GM12878 (cell line): ENCODE measurements at regions not wholly inside any gene's neighbourhood (a gene's known extent, or its start where the extent isn't known, plus 50 kb on each side); places are given as distances from the start of the nearest gene placed in this dataset.

ENCODE experiments used
- ATAC-seq: fragments of 200-7000 bp; cut with Tn5 transposase; 3 replicates; pipeline ENCODE4 v1.9.1; 2020; ENCODE audit warnings: mild to moderate bottlenecking, moderate library complexity
- BruUV-seq: library from RNA; stranded (reverse); fragments of 400-500 nt; replicated peaks from 2 replicates; lab custom pipeline; 2021; lab: Mats Ljungman, UMichigan
- CTCF ChIA-PET: fragments of 300-600 bp; sonication (Branson Sonifier 250); formaldehyde crosslinking; extraction: SDS; loops from one replicate; lab custom pipeline; 2021; ENCODE audit warnings: inconsistent platforms; lab: Yijun Ruan, JAX
- POLR2A ChIA-PET: fragments of 350-600 bp; formaldehyde crosslinking; extraction: SDS; loops from one replicate; lab custom pipeline; 2021; ENCODE audit warnings: inconsistent platforms; lab: Charles Lee
- RAD21 ChIA-PET: fragments of 300-600 bp; sonication (Branson Sonifier 250); formaldehyde crosslinking; loops from one replicate; lab custom pipeline; 2023; ENCODE audit warnings: antibody characterized with exemption; ENCODE audit not compliant: unreplicated experiment; lab: Charles Lee
- SMC1A ChIA-PET: fragments of 300-600 bp; sonication (Branson Sonifier 250); formaldehyde crosslinking; loops from one replicate; lab custom pipeline; 2023; ENCODE audit not compliant: unreplicated experiment, uncharacterized antibody; lab: Charles Lee
- DNase-seq: peaks from one replicate; pipeline ENCODE4 v3.0.0-alpha.2; 2011; ENCODE audit warnings: low read depth, low spot score
- FAIRE-seq: peaks from 3 replicates; lab custom pipeline; 2011; peaks lifted over from hg19 to GRCh38; lab: Jason Lieb, UNC
- H2AFZ ChIP-seq: 2 replicates; pipeline ENCODE4 v1.6.0; 2011; ENCODE audit warnings: low read depth, low read length, control low read depth; ENCODE audit not compliant: control insufficient read depth
- H3K27ac ChIP-seq: 2 replicates; pipeline ENCODE4 v1.5.1; 2011; ENCODE audit warnings: control low read depth; ENCODE audit not compliant: control insufficient read depth, insufficient read depth
- H3K27me3 ChIP-seq, 2 experiments: replicated peaks in 1 of 2; 2 replicates each; pipeline versions ENCODE4 v1.6.0 to v1.6.1; 2011; ENCODE audit warnings: low read length in 1 of 2; ENCODE audit not compliant: control insufficient read depth in 2 of 2, insufficient read depth in 2 of 2
- H3K36me3 ChIP-seq, 2 experiments: 2 replicates each; pipeline ENCODE4 v1.5.1; 2011; ENCODE audit warnings: low read length in 1 of 2; ENCODE audit not compliant: control insufficient read depth in 2 of 2, insufficient read depth in 2 of 2
- H3K4me1 ChIP-seq: 2 replicates; pipeline ENCODE4 v1.6.1; 2011; ENCODE audit warnings: mild to moderate bottlenecking, low read length, moderate library complexity, mixed read lengths; ENCODE audit not compliant: control insufficient read depth, insufficient read depth
- H3K4me2 ChIP-seq: 2 replicates; pipeline ENCODE4 v1.6.0; 2011; ENCODE audit warnings: control low read depth; ENCODE audit not compliant: control insufficient read depth, insufficient read depth
- H3K4me3 ChIP-seq: fragments of 200-600 bp; sonication (generic); 2 replicates; pipeline ENCODE4 v1.5.1; 2016
- H3K79me2 ChIP-seq: 2 replicates; pipeline ENCODE4 v1.6.0; 2011; ENCODE audit warnings: low read length; ENCODE audit not compliant: control insufficient read depth, insufficient read depth
- H3K9ac ChIP-seq: 2 replicates; pipeline ENCODE4 v1.8.0; 2011; ENCODE audit warnings: low read length, control low read depth, mixed read lengths; ENCODE audit not compliant: control insufficient read depth, insufficient read depth
- H3K9me3 ChIP-seq: replicated peaks from 3 replicates; pipeline ENCODE4 v1.5.1; 2011; ENCODE audit warnings: mild to moderate bottlenecking, low read length; ENCODE audit not compliant: control insufficient read depth, insufficient read depth
- H4K20me1 ChIP-seq: 2 replicates; pipeline ENCODE4 v1.6.0; 2011; ENCODE audit not compliant: control insufficient read depth, insufficient read depth
- CREM ChIP-seq: IDR thresholded peaks from 2 replicates; pipeline ENCODE4 v1.6.1; 2014; ENCODE audit warnings: antibody characterized with exemption, low read depth
- DPF2 ChIP-seq: fragments of 450-650 bp; IDR thresholded peaks from 2 replicates; pipeline ENCODE4 v1.6.1; 2017; ENCODE audit warnings: mild to moderate bottlenecking
- EP300 ChIP-seq, 2 experiments: fragments of 150-350 bp in 1 of 2; IDR thresholded peaks; 2 replicates each; pipeline ENCODE4 v1.6.1; 2011 to 2012; ENCODE audit warnings: low read depth in 2 of 2, low read length in 2 of 2, borderline replicate concordance in 1 of 2, improper control_type of control experiment in 1 of 2, inconsistent platforms in 1 of 2; ENCODE audit not compliant: control insufficient read depth in 1 of 2
- HDGF ChIP-seq: fragments of 450-650 bp; IDR thresholded peaks from 2 replicates; pipeline ENCODE4 v1.6.1; 2016; ENCODE audit warnings: antibody characterized with exemption
- IKZF2 ChIP-seq, 2 experiments: fragments of 450-650 bp; IDR thresholded peaks; 2 replicates each; pipeline ENCODE4 v1.6.1; 2017; ENCODE audit warnings: mild to moderate bottlenecking in 2 of 2, moderate library complexity in 2 of 2
- NBN ChIP-seq: fragments of 450-650 bp; IDR thresholded peaks from 2 replicates; pipeline ENCODE4 v1.6.1; 2016
- NR2C1 ChIP-seq: fragments of 450-650 bp; IDR thresholded peaks from 2 replicates; pipeline ENCODE4 v1.6.1; 2017; ENCODE audit warnings: antibody characterized with exemption, mild to moderate bottlenecking, moderate library complexity
- RAD21 ChIP-seq: IDR thresholded peaks from 2 replicates; pipeline ENCODE4 v1.6.1; 2011; ENCODE audit warnings: mild to moderate bottlenecking, low read depth, low read length, moderate library complexity; ENCODE audit not compliant: insufficient read depth
- RCOR1 ChIP-seq: conservative IDR thresholded peaks from 2 replicates; pipeline ENCODE4 v1.6.1; 2012; ENCODE audit warnings: low read depth, low read length, improper control_type of control experiment
- SKIL ChIP-seq: fragments of 450-650 bp; IDR thresholded peaks from 2 replicates; pipeline ENCODE4 v1.6.1; 2017; ENCODE audit warnings: mild to moderate bottlenecking, low read depth, inconsistent platforms; ENCODE audit not compliant: poor library complexity, severe bottlenecking
- SP1 ChIP-seq: IDR thresholded peaks from one replicate; pipeline ENCODE4 v1.6.1; 2011; ENCODE audit warnings: low read depth, low read length
- SREBF1 ChIP-seq: IDR thresholded peaks from 2 replicates; pipeline ENCODE4 v1.6.1; 2012; ENCODE audit warnings: mild to moderate bottlenecking, low read length
- ZNF207 ChIP-seq: fragments of 450-650 bp; IDR thresholded peaks from 2 replicates; pipeline ENCODE4 v1.6.1; 2014; ENCODE audit warnings: antibody characterized with exemption, mild to moderate bottlenecking, borderline replicate concordance
- ZNF592 ChIP-seq: fragments of 450-650 bp; IDR thresholded peaks from 2 replicates; pipeline ENCODE4 v1.6.1; 2017; ENCODE audit warnings: mild to moderate bottlenecking, moderate library complexity
- ZSCAN29 ChIP-seq: fragments of 450-650 bp; IDR thresholded peaks from 2 replicates; pipeline ENCODE4 v1.6.1; 2017; ENCODE audit warnings: mild to moderate bottlenecking, moderate library complexity
- WGBS: methylation state at CpG from one replicate; pipeline ENCODE4 v1.1.6; 2016; ENCODE audit warnings: low lambda C conversion rate; ENCODE audit not compliant: insufficient replicate concordance, insufficient coverage; ENCODE audit errors: missing lambda C conversion rate; 5-methylcytosine and 5-hydroxymethylcytosine counted together
- in situ Hi-C: fragments of 300-500 bp; cut with MboI; formaldehyde crosslinking; loops from 9 replicates; pipeline ENCODE4 v1.14.3; 2018; ENCODE audit warnings: mixed read lengths
- intact Hi-C: fragments of 100-400 bp; cut with micrococcal nuclease; formaldehyde crosslinking; loops from one replicate; pipeline ENCODE4 v1.14.2; 2022; ENCODE audit not compliant: unreplicated experiment

- SMC1A ChIA-PET, result interaction anchor here (0.6 to 5.7 kb wide), 29 partner anchors 9 to 592 kb away, joined by 3 to 56 read pairs (median 4); partner anchors contain the start of gene POM121L2
- H4K20me1 ChIP-seq, result no peaks in the 10 kb centered on the region
- peak overlapping the region; percentile 72 for H2AFZ ChIP-seq
- H3K9ac ChIP-seq, result peak overlapping the region; percentile 94
- peak; percentile 76 for ATAC-seq
- no peak for FAIRE-seq
- H3K4me2 ChIP-seq, result peak overlapping the region; percentile 76
- BruUV-seq, result TSS peak; percentile 91
- RAD21 ChIA-PET, result interaction anchor here (0.6 to 3.4 kb wide), 31 partner anchors 8 to 625 kb away, joined by 3 to 55 read pairs (median 4); partner anchors contain the start of gene POM121L2
- POLR2A ChIA-PET, result interaction anchor here (0.6 to 1.2 kb wide), 8 partner anchors 13 to 234 kb away, joined by 3 to 4 read pairs (median 3); no protein-coding TSS in a partner anchor
- peaks cover under 1% of the 10 kb centered on the region; the same call in 1 of the 2 replicates for H3K79me2 ChIP-seq
- H3K4me1 ChIP-seq, result peaks cover 9% of the 10 kb centered on the region; the same call in 1 of the 2 replicates
- CTCF ChIA-PET, result interaction anchor here (0.6 to 13.3 kb wide), 47 partner anchors 9 to 625 kb away, joined by 3 to 193 read pairs (median 5); partner anchors contain the start of genes POM121L2 and ZNF184
- in situ Hi-C loops, result loop anchor here (25.0 kb wide), 1 partner anchor 240 kb away; no protein-coding TSS in a partner anchor
- DNase-seq, result peak; percentile 68
- WGBS, result 11% methylated on average over 24 of the region's 24 CpGs
- H3K4me3 ChIP-seq, result peak overlapping the region; percentile 87
- H3K27ac ChIP-seq, result peak overlapping the region; percentile 96
- H3K9me3 ChIP-seq, result no peaks in the 10 kb centered on the region
- H3K36me3 ChIP-seq, result no peaks in the 10 kb centered on the region
- H3K27me3 ChIP-seq, result no peaks in the 10 kb centered on the region
- intact Hi-C loops, result loop anchor here (1.0 to 5.0 kb wide), 9 partner anchors 64 to 1440 kb away; partner anchors contain the start of gene POM121L2
- no peak for TF ChIP-seq RCOR1
- TF ChIP-seq NBN, result no peak; the same call in 1 of the 2 replicates
- TF ChIP-seq SREBF1, result no peak
- 0 out of 2 replicates have a peak, but pooled peaks have one; percentile 17 for TF ChIP-seq ZSCAN29
- TF ChIP-seq SP1, result no peak
- TF ChIP-seq SKIL, result peak; percentile 37
- TF ChIP-seq HDGF, result 0 out of 2 replicates have a peak, but pooled peaks have one; percentile 27
- no peak for TF ChIP-seq EP300 (IDR thresholded peaks at IDR 0.05; ENCODE audit: borderline replicate concordance in 1 of 2, control insufficient read depth in 1 of 2, low read depth in 2 of 2, low read length in 2 of 2)
- no peak for TF ChIP-seq NR2C1
- TF ChIP-seq CREM, result no peak; the same call in 1 of the 2 replicates
- TF ChIP-seq IKZF2 (IDR thresholded peaks at IDR 0.05), result peak; percentile 3 to 7; a peak in 3 of 4 replicates
- 0 out of 2 replicates have a peak, but pooled peaks have one; percentile 2 for TF ChIP-seq DPF2
- TF ChIP-seq RAD21, result peak; percentile 84
- TF ChIP-seq ZNF207, result 0 out of 2 replicates have a peak, but pooled peaks have one; percentile 18
- TF ChIP-seq ZNF592, result no peak
Measured at GRCh38 chr6:27752038-27752885, 159.9 kb downstream of the OR2B2 start.
